ENCODE measurements at regions not wholly inside any gene's neighbourhood (a gene's known extent, or its start where the extent isn't known, plus 50 kb on each side); places are given as distances from the start of the nearest gene placed in this dataset.
A peak's percentile ranks its signal among the peaks of the same experiment; 100 is the strongest.
"Not testable (repeated sequence)": the region's sequence is repeated elsewhere in the genome, so short reads cannot be mapped to it uniquely, and the experiment has no call there.

DNA sequence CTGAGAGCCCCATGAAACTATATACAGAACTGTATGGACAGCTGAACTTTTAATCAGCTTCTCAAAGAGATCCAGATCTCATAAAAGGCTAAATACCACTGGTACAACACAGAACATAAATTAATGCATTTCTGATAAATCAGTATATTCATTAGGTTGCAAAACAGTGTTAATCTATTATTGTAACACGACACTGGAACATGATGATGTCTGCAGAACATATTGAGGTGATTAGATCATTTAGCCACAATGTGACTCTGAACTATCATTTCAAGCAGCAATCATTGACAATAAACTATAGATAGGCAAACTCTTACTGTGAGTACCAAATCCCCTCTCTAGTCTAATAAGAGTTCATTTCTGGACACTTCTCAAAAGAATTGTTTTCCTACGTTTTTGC is 50.3 kb downstream of the GASK1B start:
- TF ChIP-seq, protein P1, sequence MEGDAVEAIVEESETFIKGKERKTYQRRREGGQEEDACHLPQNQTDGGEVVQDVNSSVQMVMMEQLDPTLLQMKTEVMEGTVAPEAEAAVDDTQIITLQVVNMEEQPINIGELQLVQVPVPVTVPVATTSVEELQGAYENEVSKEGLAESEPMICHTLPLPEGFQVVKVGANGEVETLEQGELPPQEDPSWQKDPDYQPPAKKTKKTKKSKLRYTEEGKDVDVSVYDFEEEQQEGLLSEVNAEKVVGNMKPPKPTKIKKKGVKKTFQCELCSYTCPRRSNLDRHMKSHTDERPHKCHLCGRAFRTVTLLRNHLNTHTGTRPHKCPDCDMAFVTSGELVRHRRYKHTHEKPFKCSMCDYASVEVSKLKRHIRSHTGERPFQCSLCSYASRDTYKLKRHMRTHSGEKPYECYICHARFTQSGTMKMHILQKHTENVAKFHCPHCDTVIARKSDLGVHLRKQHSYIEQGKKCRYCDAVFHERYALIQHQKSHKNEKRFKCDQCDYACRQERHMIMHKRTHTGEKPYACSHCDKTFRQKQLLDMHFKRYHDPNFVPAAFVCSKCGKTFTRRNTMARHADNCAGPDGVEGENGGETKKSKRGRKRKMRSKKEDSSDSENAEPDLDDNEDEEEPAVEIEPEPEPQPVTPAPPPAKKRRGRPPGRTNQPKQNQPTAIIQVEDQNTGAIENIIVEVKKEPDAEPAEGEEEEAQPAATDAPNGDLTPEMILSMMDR (IDR thresholded peaks at IDR 0.05 in 4 of 5, conservative IDR thresholded peaks at IDR 0.05 in 1 of 5): no peak
- TF ChIP-seq POLR2A (IDR thresholded peaks at IDR 0.05): no peak
- intact Hi-C loops (cut with DNase I; ENCODE audit: low total_unique reads) (no loop called here), in situ Hi-C loops (cut with MboI; ENCODE audit: low sequenced_read_pairs in 4 of 4) (no loop called here)
- no peak overlapping the region for H3K27ac ChIP-seq
- no peak overlapping the region for H3K4me3 ChIP-seq
- no peaks in the 10 kb centered on the region for H3K4me1 ChIP-seq
- H3K36me3 ChIP-seq: no peaks in the 10 kb centered on the region
- no peaks in the 10 kb centered on the region for H3K9me3 ChIP-seq
- no peak for ATAC-seq
- no peaks in the 10 kb centered on the region for H3K27me3 ChIP-seq
- no peak for DNase-seq

DNA sequence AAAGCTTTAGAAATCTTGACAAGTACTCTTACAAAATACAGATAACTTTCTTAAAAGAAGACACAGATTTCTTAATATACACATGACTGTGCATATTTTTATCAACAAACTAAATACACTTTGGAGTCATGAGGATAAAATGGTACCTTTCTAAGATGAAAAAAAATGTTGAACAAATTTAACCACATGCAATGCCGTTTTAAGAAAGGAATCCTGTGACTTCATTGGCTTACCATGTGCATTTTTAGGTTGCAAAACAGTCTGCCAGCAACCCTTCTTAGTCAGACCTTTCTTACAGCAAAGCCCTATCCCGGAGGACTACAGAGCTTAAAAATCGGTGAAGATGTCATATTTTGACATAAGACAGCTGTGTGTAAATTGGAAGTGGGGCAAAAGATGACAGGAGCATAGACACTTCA is 51.7 kb downstream of the GASK1B start:
- DNase-seq: peak; percentile 22 to 34
- peak; percentile 84 to 89 for ATAC-seq
- intact Hi-C loops (cut with DNase I; ENCODE audit: low total_unique reads): no loop called here
- Histone ChIP-seq H3K27ac (peak overlapping the region in 1 of 4 donors; percentile 14), H3K27me3 (no peaks in the 10 kb centered on the region), H3K9me3 (no peaks in the 10 kb centered on the region), H3K36me3 (no peaks in the 10 kb centered on the region), H3K4me3 (no peak overlapping the region), H3K4me1 (no peaks in the 10 kb centered on the region)
- TF ChIP-seq, protein P1 (IDR thresholded peaks at IDR 0.05 in 4 of 5, conservative IDR thresholded peaks at IDR 0.05 in 1 of 5): no peak
- TF ChIP-seq POLR2A (IDR thresholded peaks at IDR 0.05): no peak
- in situ Hi-C loops (cut with MboI; ENCODE audit: low sequenced_read_pairs in 4 of 4): no loop called here

DNA sequence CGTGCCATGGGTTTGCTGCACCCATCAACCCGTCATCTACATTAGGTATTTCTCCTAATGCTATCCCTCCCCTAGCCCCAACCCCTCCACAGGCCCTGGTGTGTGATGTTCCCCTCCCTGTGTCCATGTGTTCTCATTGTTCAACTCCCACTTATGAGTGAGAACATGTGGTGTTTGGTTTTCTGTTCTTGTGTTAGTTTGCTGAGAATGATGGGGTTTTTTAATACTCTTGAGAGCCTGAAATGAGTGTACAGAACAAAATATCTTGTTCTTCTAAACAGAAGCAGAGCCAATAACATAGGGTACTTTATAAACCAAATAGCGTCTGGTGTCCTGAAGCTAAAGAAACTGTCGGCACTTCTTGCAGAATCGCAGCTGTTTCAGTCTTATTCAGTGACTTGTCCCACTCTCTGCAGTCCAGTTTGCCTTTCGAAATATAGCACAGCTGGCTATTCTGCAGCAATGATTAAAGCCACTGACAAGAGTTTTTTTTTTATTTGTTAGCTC is 52.1 kb downstream of the GASK1B start:
- ATAC-seq: peak; percentile 81 to 85
- intact Hi-C loops (cut with DNase I; ENCODE audit: low total_unique reads): not testable (repeated sequence)

DNA sequence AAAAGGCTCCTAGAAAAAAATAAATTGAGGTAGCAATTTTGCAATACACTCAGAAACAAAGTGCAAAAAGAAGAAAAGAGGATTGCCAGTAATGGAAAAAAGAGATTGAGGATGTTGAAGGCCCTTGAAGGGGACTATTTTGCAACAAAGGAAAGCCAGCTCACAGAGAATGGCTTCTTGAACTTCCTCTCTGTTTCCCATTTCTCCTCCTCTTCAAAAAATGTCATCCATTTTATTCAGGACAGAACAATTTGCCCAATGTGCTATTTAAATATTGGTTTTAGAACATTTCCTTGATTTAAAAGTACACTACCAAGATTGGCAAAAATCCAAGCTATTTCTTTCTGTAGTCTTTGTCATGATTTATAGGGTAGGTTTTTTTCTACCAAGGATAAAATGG is 60.2 kb downstream of the GASK1B start:
- Histone ChIP-seq H3K27me3 (no peaks in the 10 kb centered on the region), H3K4me1 (no peaks in the 10 kb centered on the region), H3K27ac (no peak overlapping the region), H3K36me3 (no peaks in the 10 kb centered on the region), H3K4me3 (no peak overlapping the region), H3K9me3 (no peaks in the 10 kb centered on the region)
- TF ChIP-seq, protein P1 (IDR thresholded peaks at IDR 0.05 in 4 of 5, conservative IDR thresholded peaks at IDR 0.05 in 1 of 5): no peak
- TF ChIP-seq POLR2A (IDR thresholded peaks at IDR 0.05): no peak
- ATAC-seq (no peak), DNase-seq (no peak)
- intact Hi-C loops (cut with DNase I; ENCODE audit: low total_unique reads) (no loop called here), in situ Hi-C loops (cut with MboI; ENCODE audit: low sequenced_read_pairs in 4 of 4) (no loop called here)

More for the DNA sequence above, 52.1 kb downstream of the GASK1B start:
- H3K9me3 ChIP-seq; H3K4me1 ChIP-seq; H3K36me3 ChIP-seq; H3K4me3 ChIP-seq; in situ Hi-C loops (cut with MboI; ENCODE audit: low sequenced_read_pairs in 4 of 4); H3K27me3 ChIP-seq: not testable (repeated sequence)
- H3K27ac ChIP-seq: peak overlapping the region in 1 of 4 donors; percentile 8
- DNase-seq: peak; percentile 13 to 21

DNA sequence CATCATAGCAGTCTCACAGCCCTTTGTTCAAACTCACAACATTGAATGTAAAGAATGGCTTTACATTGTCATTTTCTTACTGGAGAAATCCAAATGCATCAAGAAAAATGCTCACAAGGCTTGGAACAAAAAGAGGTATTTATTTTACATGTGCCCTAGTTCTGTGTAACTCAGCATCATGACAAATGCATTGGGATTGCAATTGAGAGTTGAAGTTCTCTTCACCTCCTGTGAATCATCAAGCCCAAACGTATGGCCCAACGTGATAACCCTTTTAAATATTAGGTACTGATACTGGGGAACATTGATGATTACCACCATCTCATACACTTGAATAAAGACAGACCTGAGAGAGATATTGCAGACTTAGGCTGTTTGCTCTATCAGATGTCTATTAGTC is 61.6 kb downstream of the GASK1B start:
- H3K27me3 ChIP-seq: no peaks in the 10 kb centered on the region
- no peaks in the 10 kb centered on the region for H3K36me3 ChIP-seq
- no peaks in the 10 kb centered on the region for H3K9me3 ChIP-seq
- in situ Hi-C loops (cut with MboI; ENCODE audit: low sequenced_read_pairs in 4 of 4): no loop called here
- DNase-seq: no peak
- TF ChIP-seq, protein P1 (IDR thresholded peaks at IDR 0.05 in 4 of 5, conservative IDR thresholded peaks at IDR 0.05 in 1 of 5): no peak
- H3K4me1 ChIP-seq: no peaks in the 10 kb centered on the region
- no peak overlapping the region for H3K4me3 ChIP-seq
- intact Hi-C loops (cut with DNase I; ENCODE audit: low total_unique reads): no loop called here
- no peak overlapping the region for H3K27ac ChIP-seq
- no peak for ATAC-seq
